Thoracic aorta (tissue), 2 donors: ENCODE measurements at regions not wholly inside any gene's neighbourhood (a gene's known extent, or its start where the extent isn't known, plus 50 kb on each side); places are given as distances from the start of the nearest gene placed in this dataset.

ENCODE experiments used
- ATAC-seq: fragments of 150-250 bp; one replicate; pipeline ENCODE4 v1.8.0; 2017; ENCODE audit warnings: low read depth; ENCODE audit not compliant: insufficient number of reproducible peaks, low FRiP score
- DNase-seq: peaks from one replicate; pipeline ENCODE4 v3.0.0-alpha.2; 2020; ENCODE audit warnings: low spot score
- H3K27ac ChIP-seq, 2 donors: fragments of 200-600 bp; sonication (generic); 1 replicate in 1 of 2; 2 replicates in 1 of 2; pipeline ENCODE4 v1.5.1; 2016; ENCODE audit warnings: mild to moderate bottlenecking in 2 of 2, moderate library complexity in 2 of 2
- H3K27me3 ChIP-seq: fragments of 200-600 bp; sonication (generic); replicated peaks from 2 replicates; pipeline ENCODE4 v1.6.0; 2016; ENCODE audit warnings: mild to moderate bottlenecking; ENCODE audit not compliant: insufficient read depth
- H3K36me3 ChIP-seq: fragments of 200-600 bp; sonication (generic); one replicate; pipeline ENCODE4 v1.5.1; 2016
- H3K4me1 ChIP-seq, 2 donors: fragments of 200-600 bp; sonication (generic); 1 replicate in 1 of 2; 2 replicates in 1 of 2; pipeline versions ENCODE4 v1.5.1 to v1.6.0; 2016; ENCODE audit warnings: low read depth in 2 of 2, mild to moderate bottlenecking in 1 of 2; ENCODE audit not compliant: control insufficient read depth in 1 of 2
- H3K4me3 ChIP-seq: fragments of 200-600 bp; sonication (generic); 2 replicates; pipeline ENCODE4 v1.5.1; 2016; ENCODE audit warnings: mild to moderate bottlenecking
- H3K9me3 ChIP-seq: fragments of 200-600 bp; sonication (generic); 2 replicates; pipeline ENCODE4 v1.5.1; 2016
- TF ChIP-seq, protein P1 (sequence below): fragments of 200-600 bp; sonication (generic); IDR thresholded peaks from one replicate; pipeline ENCODE4 v1.5.1; 2019; ENCODE audit warnings: antibody characterized with exemption

DNA sequence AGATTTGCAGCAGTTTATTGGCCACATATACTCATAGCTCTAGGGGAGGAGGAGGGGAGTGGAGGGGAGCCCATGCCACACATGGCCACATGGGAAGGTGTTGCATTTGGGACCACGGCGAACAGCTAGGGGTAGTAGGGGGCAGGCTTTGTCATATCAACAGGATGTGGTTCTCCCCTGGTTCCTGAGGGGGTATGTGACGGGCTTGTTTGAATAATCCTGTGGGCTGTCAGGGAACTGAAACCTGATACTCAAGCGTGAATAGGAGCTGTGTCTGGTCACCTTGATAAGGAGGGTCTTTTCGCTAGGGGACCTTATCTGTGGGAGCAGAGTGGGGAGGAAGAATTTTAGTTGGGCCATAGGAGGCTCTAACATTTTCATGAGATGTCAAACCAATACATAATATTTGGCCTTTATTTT, 264.7 kb downstream of the CTH start:
- DNase-seq, result no peak
- Histone ChIP-seq H3K4me1 (peaks cover 7 to 9% of the 10 kb centered on the region in 2 donors), H3K4me3 (no peak overlapping the region), H3K36me3 (no peaks in the 10 kb centered on the region), H3K27me3 (no peaks in the 10 kb centered on the region), H3K27ac (no peak overlapping the region), H3K9me3 (no peaks in the 10 kb centered on the region)
- ATAC-seq, result no peak
- TF ChIP-seq, protein P1, sequence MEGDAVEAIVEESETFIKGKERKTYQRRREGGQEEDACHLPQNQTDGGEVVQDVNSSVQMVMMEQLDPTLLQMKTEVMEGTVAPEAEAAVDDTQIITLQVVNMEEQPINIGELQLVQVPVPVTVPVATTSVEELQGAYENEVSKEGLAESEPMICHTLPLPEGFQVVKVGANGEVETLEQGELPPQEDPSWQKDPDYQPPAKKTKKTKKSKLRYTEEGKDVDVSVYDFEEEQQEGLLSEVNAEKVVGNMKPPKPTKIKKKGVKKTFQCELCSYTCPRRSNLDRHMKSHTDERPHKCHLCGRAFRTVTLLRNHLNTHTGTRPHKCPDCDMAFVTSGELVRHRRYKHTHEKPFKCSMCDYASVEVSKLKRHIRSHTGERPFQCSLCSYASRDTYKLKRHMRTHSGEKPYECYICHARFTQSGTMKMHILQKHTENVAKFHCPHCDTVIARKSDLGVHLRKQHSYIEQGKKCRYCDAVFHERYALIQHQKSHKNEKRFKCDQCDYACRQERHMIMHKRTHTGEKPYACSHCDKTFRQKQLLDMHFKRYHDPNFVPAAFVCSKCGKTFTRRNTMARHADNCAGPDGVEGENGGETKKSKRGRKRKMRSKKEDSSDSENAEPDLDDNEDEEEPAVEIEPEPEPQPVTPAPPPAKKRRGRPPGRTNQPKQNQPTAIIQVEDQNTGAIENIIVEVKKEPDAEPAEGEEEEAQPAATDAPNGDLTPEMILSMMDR, result no peak

DNA sequence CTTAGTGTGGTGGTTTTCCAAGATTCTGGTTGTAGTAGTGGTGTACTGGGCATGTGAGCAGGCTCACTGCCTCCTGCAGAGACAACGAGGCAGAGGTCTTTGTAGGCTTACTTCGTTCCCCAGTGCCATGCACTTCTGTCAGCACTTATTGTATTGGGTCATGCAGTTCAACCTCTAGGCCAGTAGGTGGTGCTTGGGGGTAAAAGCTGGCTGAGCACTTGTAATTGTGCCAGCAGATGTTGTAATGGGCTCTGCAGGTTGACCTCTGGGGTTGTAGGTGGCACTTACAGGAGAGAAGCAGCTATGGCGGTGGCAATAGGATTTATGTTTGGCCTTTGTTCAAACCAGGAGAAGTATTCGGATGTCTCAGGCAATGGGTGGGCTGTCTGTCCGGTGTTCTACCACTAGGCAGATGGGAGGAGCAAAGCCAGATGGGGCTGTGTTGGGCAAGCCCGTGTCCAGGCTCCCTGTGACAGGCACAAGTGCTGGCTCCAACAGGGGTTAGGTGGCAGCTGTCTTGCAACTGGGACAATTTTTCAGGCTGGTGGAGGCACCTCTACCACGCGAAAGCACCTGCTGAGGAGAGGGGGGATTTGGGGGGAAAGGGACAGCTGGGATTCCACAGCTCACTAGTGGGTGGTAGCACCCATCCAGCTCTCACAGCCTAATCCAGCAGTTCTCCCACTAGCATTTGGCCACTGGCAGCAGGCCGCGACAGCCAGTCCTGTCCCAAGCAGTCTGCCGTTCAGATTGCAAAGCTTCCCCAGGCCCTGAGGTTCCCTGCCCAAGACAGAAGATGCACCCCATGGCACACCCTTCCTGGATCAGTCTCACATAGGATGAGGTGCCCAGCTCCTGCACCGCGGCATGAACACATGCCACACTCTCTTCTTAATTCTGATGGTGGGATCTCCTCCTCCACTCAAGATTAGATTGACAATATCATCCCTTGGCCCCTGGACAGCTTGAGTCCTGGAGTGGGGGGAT, 274.5 kb downstream of the CTH start:
- no peaks in the 10 kb centered on the region for H3K36me3 ChIP-seq
- H3K27me3 ChIP-seq, result no peaks in the 10 kb centered on the region
- TF ChIP-seq, protein P1, result peak; percentile 92
- no peaks in the 10 kb centered on the region for H3K9me3 ChIP-seq
- no peak overlapping the region for H3K4me3 ChIP-seq
- peak; percentile 82 for ATAC-seq
- no peak overlapping the region for H3K27ac ChIP-seq
- peak; percentile 19 for DNase-seq
- H3K4me1 ChIP-seq, result no peaks in the 10 kb centered on the region

DNA sequence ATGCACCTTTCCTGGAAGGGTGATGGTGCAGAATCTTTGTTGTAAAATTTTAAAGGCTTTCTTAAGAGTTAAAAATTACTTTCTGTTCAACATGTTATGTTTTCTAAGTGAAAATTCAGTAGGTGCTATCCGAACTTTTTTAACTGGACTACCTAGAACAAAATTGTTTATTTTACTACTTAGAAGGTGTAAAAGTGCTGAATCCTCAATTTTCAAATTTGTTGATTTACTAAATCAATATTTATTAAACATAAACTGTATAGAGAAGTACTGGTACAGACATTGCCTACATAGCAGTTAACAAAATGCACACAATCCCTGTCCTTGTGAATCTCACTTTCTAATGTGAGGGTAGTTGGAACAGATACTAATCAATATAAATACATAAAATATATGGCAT, 277.5 kb downstream of the CTH start:
- H3K36me3 ChIP-seq, result no peaks in the 10 kb centered on the region
- DNase-seq (no peak), ATAC-seq (no peak)
- no peak overlapping the region for H3K4me3 ChIP-seq
- TF ChIP-seq, protein P1, result no peak
- H3K27ac ChIP-seq, result no peak overlapping the region
- H3K4me1 ChIP-seq, result peaks cover 5 to 9% of the 10 kb centered on the region in 2 donors
- H3K9me3 ChIP-seq, result no peaks in the 10 kb centered on the region
- H3K27me3 ChIP-seq, result no peaks in the 10 kb centered on the region

DNA sequence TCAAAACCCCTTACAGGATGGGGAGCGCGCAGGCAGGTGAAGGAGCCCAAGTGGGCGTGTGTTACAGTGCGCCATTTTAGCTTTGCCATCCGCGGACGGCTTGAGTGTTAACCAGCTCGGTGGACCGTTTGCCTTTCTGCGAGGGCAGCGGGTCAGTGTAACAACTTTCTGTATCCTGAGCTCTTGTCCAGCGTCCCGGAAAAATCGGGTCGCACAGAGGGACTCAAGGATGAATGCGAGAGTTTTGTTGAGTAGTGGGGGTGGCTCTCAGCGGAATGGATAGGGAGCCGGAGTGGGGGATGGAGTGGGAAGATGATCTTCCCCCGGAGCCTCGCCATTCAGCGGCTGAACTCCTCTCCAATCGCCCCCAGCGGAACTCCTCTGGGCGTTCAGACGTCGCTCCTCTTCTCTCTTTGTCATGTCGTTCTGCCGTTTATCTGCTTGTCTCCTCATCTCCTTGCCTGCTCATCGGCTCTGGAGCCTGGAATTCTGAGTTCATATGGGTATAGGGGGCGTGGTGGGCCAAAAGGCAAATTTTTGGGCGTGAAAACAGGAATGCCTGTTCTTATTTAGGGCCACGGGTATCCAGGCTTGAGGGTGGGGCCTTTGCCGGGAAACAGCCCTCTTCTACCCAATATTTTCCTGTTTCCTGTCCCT, 295.4 kb downstream of the CTH start:
- Histone ChIP-seq H3K4me3 (peak overlapping the region; percentile 67), H3K27ac (peak overlapping the region in 1 of 2 donors; percentile 5), H3K4me1 (no peaks in the 10 kb centered on the region), H3K27me3 (no peaks in the 10 kb centered on the region), H3K9me3 (no peaks in the 10 kb centered on the region), H3K36me3 (no peaks in the 10 kb centered on the region)
- ATAC-seq, result no peak
- no peak for DNase-seq
- TF ChIP-seq, protein P1, result no peak

DNA sequence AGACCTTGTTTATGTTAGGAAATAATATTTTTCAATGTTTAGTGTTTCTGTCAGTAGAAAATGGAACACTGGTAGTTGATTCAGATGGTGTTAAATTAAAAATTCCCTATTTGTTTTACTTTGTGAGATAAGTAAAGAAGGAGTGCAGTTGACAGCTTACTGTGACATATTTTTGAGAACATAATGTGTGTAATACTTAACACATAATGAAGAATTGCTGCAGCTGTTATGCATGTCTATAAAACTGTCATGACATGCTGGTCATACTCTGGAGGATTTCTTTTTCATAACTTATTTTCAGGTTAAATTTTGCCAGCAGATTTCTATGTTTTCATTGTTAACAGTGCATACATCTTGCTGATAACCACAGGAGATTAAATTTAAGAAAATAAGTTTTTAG, 296.1 kb downstream of the CTH start:
- no peaks in the 10 kb centered on the region for H3K36me3 ChIP-seq
- peak overlapping the region; percentile 67 for H3K4me3 ChIP-seq
- H3K27ac ChIP-seq, result no peak overlapping the region
- H3K4me1 ChIP-seq, result no peaks in the 10 kb centered on the region
- TF ChIP-seq, protein P1, result no peak
- no peaks in the 10 kb centered on the region for H3K27me3 ChIP-seq
- H3K9me3 ChIP-seq, result no peaks in the 10 kb centered on the region
- DNase-seq (no peak), ATAC-seq (no peak)
